ENCODE measurements at regions not wholly inside any gene's neighbourhood (a gene's known extent, or its start where the extent isn't known, plus 50 kb on each side); places are given as distances from the start of the nearest gene placed in this dataset.
A peak's percentile ranks its signal among the peaks of the same experiment; 100 is the strongest.

- intact Hi-C loops (cut with micrococcal nuclease): no loop called here
- Mint-ChIP-seq H3K4me3 (ENCODE audit: unreplicated experiment) (no peak overlapping the region), H3K36me3 (ENCODE audit: insufficient read depth, unreplicated experiment) (peaks cover 5% of the 10 kb centered on the region), H3K4me1 (ENCODE audit: insufficient read depth, unreplicated experiment) (peaks cover 6% of the 10 kb centered on the region), H3K27ac (ENCODE audit: low read depth, unreplicated experiment) (no peak overlapping the region), H3K9me3 (ENCODE audit: unreplicated experiment) (peaks cover 4% of the 10 kb centered on the region), H3K27me3 (ENCODE audit: insufficient read depth, unreplicated experiment) (no peaks in the 10 kb centered on the region)
- DNase-seq (ENCODE audit: unreplicated experiment): peak; percentile 4
- no TSS peak for BruUV-seq (replicated peaks)
- ChIA-PET POLR2A (no interaction called here), CTCF (interaction anchor here (0.7 to 0.8 kb wide), 2 partner anchors 57 to 58 kb away, joined by 3 read pairs; no protein-coding TSS in a partner anchor)
- no peak for TF ChIP-seq CTCF (IDR thresholded peaks at IDR 0.05; ENCODE audit: unreplicated experiment)
Observed at GRCh38 chr5:85132269-85132668, 747.6 kb upstream of the EDIL3 start.

- no peak overlapping the region for H3K4me3 Mint-ChIP-seq (ENCODE audit: unreplicated experiment)
- DNase-seq (ENCODE audit: unreplicated experiment): no peak
- intact Hi-C loops (cut with micrococcal nuclease): no loop called here
- H3K27me3 Mint-ChIP-seq (ENCODE audit: insufficient read depth, unreplicated experiment): no peaks in the 10 kb centered on the region
- no TSS peak for BruUV-seq (replicated peaks)
- POLR2A ChIA-PET: no interaction called here
- CTCF ChIA-PET: no interaction called here
- no peak overlapping the region for H3K27ac Mint-ChIP-seq (ENCODE audit: low read depth, unreplicated experiment)
- peaks cover 9% of the 10 kb centered on the region for H3K9me3 Mint-ChIP-seq (ENCODE audit: unreplicated experiment)
- no peaks in the 10 kb centered on the region for H3K4me1 Mint-ChIP-seq (ENCODE audit: insufficient read depth, unreplicated experiment)
- H3K36me3 Mint-ChIP-seq (ENCODE audit: insufficient read depth, unreplicated experiment): peaks cover 5% of the 10 kb centered on the region
- TF ChIP-seq CTCF (IDR thresholded peaks at IDR 0.05; ENCODE audit: unreplicated experiment): no peak
Observed at GRCh38 chr5:85140471-85140870, 755.8 kb upstream of the EDIL3 start.

- CTCF ChIA-PET: no interaction called here
Observed at GRCh38 chr5:85143138-85143537, 758.5 kb upstream of the EDIL3 start.

GRCh38 chr5:85148701-85149100 is 764.0 kb upstream of the EDIL3 start:
- Mint-ChIP-seq H3K27me3 (ENCODE audit: insufficient read depth, unreplicated experiment) (no peaks in the 10 kb centered on the region), H3K9me3 (ENCODE audit: unreplicated experiment) (no peaks in the 10 kb centered on the region), H3K27ac (ENCODE audit: low read depth, unreplicated experiment) (no peak overlapping the region), H3K4me1 (ENCODE audit: insufficient read depth, unreplicated experiment) (no peaks in the 10 kb centered on the region), H3K4me3 (ENCODE audit: unreplicated experiment) (no peak overlapping the region), H3K36me3 (ENCODE audit: insufficient read depth, unreplicated experiment) (no peaks in the 10 kb centered on the region)
- intact Hi-C loops (cut with micrococcal nuclease): no loop called here
- ChIA-PET CTCF (no interaction called here), POLR2A (no interaction called here)
- no peak for TF ChIP-seq CTCF (IDR thresholded peaks at IDR 0.05; ENCODE audit: unreplicated experiment)
- DNase-seq (ENCODE audit: unreplicated experiment): no peak
- BruUV-seq (replicated peaks): no TSS peak

More at GRCh38 chr5:85143138-85143537, 758.5 kb upstream of the EDIL3 start:
- Mint-ChIP-seq H3K27ac (ENCODE audit: low read depth, unreplicated experiment) (no peak overlapping the region), H3K4me3 (ENCODE audit: unreplicated experiment) (no peak overlapping the region), H3K36me3 (ENCODE audit: insufficient read depth, unreplicated experiment) (no peaks in the 10 kb centered on the region), H3K27me3 (ENCODE audit: insufficient read depth, unreplicated experiment) (no peaks in the 10 kb centered on the region), H3K4me1 (ENCODE audit: insufficient read depth, unreplicated experiment) (no peaks in the 10 kb centered on the region), H3K9me3 (ENCODE audit: unreplicated experiment) (no peaks in the 10 kb centered on the region)
- POLR2A ChIA-PET: no interaction called here
- no TSS peak for BruUV-seq (replicated peaks)
- DNase-seq (ENCODE audit: unreplicated experiment): no peak
- no peak for TF ChIP-seq CTCF (IDR thresholded peaks at IDR 0.05; ENCODE audit: unreplicated experiment)
- intact Hi-C loops (cut with micrococcal nuclease): no loop called here

Data from MCF 10A (cell line).